ENCODE measurements at regions not wholly inside any gene's neighbourhood (a gene's known extent, or its start where the extent isn't known, plus 50 kb on each side); places are given as distances from the start of the nearest gene placed in this dataset.

- DNase-seq: no peak
These were observed 329.4 kb upstream of the SLC35B3 start for GRCh38 chr6:8764733-8765132.

GRCh38 chr6:8760951-8761350, 325.6 kb upstream of the SLC35B3 start:
- DNase-seq: no peak

- DNase-seq: no peak
These were observed 323.1 kb upstream of the SLC35B3 start for GRCh38 chr6:8758412-8758811.

GRCh38 chr6:8750627-8751026, 315.3 kb upstream of the SLC35B3 start:
- DNase-seq: no peak

- no peak for DNase-seq
These were observed 314.1 kb upstream of the SLC35B3 start for GRCh38 chr6:8749465-8749864.

DNA sequence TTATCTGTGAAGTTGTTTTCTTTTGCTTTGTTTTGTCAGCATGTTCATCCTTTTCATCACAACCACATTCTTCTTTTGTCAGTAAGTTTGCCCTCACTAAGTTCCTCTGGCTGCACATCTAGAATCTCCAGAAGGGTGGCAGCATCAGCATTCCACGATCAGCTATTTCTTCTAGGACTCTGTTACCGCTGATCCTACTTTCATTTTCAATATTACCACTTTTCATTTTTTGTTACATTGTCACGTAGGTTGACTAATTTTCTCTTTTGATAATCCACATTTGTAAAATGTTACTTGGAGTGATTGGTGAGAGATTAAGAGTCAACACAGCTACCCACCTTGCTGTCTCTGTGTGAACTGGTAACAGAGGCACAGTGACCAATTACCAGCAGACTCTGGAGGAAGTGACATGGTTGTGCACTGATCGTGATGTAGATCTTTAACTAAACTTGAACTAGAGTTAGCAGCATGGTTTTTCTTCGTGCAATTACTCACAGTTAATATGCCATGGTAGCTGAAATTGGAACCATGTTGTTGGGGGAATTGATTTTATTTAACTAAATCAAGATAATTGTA, 307.9 kb upstream of the SLC35B3 start:
- DNase-seq: no peak

DNA sequence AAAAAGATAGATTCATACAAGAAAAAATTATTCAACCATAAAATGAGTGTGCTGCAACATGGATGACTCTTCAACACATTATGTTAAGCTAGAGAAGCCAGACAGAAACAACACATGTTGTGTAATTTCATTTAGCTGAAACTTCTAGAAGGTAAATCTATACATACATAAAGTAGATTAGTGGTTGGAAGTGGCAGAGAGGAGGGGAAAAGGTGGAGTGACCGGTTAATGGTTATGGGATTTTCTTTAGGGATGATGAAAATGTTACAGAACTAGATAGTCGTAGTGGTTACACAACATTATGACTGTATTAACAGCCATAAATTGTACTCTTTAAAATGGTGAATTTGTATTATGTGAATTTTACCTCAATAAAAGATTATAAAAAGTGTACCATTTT, 304.1 kb upstream of the SLC35B3 start:
- no peak for DNase-seq

DNA sequence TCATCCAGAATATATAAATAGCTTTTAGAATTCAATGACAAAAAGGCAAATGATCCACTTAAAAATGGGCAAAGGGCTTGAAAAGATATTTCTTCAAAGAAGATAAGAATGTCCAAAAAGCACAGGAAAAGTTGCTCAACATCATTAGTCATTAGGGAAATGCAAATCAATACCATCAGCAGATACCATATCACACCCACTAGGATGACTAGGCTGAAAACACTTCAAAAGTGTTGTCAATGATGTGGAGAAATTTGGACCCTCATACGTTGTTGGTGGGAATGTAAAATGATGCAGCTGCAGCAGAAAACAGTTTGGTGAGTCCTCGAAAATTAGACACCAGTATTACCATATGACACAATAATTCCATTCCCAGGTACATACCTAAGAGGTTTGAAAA, 303.6 kb upstream of the SLC35B3 start:
- DNase-seq: no peak

DNA sequence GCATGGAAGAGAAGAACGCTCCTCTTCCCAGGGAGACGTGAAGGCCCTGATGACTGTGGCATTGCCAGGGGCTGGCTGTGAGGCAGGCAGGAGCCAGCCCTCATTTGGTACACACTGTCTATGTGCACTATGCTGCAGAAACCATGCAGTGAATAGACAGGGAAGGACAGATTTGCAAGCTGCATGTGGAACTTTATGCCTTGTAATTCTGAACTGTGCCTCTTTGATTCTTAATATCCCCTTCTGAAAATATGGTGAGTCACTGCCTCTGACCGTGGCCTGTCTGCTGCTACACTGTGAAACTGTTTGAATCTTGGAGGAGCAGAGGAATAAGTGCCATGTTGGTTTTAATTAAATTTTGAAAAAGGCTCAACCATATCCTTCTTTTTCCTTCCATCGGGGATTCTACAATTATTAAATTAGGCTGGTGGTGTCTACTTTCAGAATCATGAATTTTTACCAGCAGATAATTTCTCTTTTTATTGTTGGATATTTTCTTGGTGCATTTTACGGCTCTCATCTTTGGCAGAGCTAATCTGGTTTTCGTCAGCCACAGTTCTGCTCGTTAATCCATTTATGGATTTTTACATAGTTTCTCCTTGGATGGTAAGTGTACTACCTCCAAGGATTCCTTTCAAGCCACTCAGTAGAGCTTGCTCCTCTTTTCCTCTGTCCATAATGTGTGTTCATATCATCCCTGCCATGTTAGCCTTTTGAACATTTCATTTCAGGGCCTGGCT, 301.0 kb upstream of the SLC35B3 start:
- no peak for DNase-seq

DNA sequence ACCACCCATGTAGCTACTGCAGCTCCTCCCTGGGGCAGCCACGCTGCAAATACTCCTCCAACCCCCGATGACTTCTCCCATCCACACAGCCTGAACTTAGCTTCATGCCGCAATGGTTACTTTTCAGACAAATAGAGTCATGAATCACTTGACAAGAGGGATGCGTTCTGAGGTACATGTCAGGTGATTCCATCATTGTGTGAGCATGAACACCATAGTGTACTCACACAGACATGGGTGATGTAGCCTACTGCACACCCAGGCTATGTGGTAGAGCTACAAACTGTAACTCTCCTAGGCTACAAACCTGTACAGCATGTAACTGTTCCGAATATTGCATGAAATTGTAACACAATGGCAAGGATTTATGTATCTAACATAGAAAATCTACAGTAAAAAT, 298.5 kb upstream of the SLC35B3 start:
- DNase-seq: no peak

- DNase-seq: no peak
These were observed 296.5 kb upstream of the SLC35B3 start for GRCh38 chr6:8731874-8732273.

DNA sequence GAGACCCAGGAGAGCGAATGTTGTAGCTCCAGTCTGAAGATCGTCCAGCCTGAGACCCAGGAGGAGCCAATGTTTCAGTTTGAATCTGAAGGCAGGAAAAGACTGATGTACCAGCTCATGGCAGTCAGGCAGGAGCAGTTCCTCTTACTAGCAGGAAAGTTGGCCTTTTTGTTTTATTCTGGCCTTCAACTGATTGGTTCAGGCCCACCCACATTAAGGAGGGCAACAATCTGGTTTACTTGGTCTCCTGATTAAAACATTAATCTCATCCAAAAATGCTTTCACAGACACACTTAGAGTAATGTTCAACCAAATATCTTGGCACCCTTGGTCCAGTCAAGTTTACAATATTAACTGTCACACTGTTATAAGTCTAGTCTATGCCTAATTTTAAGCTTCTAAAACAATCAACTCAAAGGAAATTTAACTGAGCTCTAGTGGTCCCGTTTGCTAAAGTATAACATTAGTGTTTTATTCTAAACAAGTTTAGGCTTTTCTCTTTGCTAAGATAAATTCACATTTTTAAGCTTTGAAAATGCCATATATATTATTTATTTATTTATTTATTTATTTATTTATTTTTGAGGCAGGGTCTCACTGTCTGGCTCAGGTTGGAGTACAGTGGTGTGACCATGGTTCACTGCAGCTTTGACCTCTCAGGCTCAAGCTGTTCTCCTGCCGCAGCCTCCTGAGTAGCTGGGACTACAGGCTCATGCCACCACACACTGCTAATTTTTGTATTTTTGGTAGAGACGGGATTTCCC, 275.5 kb upstream of the SLC35B3 start:
- DNase-seq: no peak

GRCh38 chr6:8707956-8708772, 272.8 kb upstream of the SLC35B3 start:
- DNase-seq: no peak

GRCh38 chr6:8707369-8707768, 272.0 kb upstream of the SLC35B3 start:
- no peak for DNase-seq

DNA sequence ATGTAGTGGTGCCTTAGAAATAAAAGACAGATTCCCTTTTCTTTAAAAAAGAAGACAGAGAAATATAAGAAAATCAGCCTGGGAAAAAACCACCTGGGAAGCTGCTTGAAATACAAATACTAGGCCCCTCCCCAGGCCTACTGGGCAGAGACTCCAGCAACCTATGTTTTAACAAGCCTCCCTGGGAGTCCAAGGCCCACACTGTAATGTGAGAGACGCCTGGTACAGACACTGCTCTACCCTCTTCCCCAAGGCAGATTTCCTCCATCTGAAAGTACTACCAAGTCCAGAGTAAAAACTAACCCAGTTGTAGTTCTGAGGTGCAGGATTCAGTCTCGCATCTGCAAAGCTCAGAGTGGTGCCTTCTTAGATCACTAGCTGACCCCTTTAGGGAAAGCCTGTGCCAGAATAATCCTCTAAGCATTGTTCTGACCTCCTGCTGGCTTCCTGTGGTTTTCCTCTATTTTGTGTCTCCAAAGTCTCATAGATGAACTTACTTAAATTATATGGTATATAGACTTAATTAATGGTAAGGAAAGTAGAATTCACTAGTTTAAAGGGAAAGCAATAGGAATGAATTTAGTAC, 270.2 kb upstream of the SLC35B3 start:
- no peak for DNase-seq

GRCh38 chr6:8703059-8703458, 267.7 kb upstream of the SLC35B3 start:
- no peak for DNase-seq

- DNase-seq: no peak
These were observed 253.5 kb upstream of the SLC35B3 start for GRCh38 chr6:8688821-8689220.

DNA sequence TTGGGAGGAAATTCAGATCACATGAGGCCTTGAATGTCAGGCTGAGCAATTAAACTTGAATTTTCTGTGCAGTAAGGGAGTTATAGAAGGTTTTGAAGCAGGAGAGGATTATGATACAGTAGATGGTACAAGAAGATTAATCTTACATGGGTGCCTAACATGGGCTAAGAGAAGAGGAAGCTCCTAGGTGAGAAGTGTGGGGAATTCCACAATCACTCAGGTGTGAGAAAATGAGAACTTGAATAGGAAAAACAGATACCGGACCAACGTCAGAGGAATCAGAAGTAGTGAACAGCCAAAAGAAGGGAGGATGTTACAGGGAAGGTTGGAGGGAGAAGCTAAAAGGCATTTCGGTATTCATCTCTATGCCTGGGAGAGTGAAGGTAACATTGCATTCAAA, 250.7 kb upstream of the SLC35B3 start:
- DNase-seq: no peak

DNA sequence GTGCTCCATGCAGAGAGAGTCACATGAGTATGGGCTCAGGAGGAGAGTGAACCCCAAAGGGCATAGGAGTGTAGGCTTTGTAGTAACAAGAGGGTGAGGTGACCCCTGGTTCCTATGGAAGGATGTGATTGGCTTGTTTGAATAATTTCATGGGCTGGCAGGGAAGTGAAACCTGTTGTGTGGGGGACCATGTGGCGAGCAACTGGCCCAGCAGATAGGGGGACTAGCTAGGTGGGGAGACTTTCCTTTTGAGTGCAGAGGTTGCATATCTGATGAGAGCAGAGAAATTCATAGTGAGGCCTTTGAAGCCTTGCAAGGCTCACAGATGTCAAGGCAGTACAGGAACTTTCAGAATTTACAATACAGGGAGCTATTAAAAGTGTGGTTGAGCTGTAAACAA, 247.9 kb upstream of the SLC35B3 start:
- DNase-seq: no peak

DNA sequence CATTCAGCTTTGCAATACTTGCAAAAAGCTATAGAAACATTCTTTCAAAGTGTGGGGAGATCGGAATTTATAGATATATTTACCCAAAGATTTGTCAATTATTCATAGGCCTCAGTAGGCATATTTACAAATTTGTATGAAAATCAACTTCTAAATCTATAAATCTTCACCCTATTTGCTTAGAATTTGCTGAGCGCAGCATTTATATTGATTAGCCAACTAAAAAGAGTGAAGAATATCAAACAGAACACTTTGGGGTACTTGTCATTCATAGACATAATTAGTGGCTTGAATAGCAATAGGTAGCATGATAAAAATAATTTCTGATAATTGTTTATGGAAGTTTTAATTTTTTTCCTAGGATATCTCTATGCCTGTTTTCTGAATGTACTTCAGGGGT, 244.5 kb upstream of the SLC35B3 start:
- no peak for DNase-seq

- no peak for DNase-seq
These were observed 243.1 kb upstream of the SLC35B3 start for GRCh38 chr6:8678466-8678865.

DNA sequence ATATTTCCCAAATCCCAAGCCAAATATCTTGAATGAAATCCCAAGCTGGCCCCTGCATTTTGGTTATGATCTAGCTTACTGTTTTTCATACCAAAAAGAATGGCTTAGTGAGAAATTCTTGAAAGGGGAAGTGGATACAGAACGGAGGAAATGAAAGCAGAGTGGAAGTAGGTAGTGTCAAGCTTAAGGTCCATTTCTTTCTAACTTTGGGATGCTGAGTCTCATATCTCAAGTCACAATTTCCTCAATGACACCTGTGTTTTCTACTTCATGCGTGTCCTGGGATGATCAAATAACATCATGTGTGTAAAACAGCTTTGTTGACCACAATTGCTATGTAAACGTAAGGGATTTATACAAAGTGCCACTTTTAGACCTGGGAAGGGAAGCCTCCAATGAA, 238.8 kb upstream of the SLC35B3 start:
- no peak for DNase-seq

- DNase-seq: no peak
These were observed 237.5 kb upstream of the SLC35B3 start for GRCh38 chr6:8672882-8673281.

Data from activated CD8-positive, alpha-beta memory T cell treated with anti-CD3 and anti-CD28 coated beads, Interleukin-2, amount 50 U/mL, for 4 hours (primary cell).